NCI-H1105 (cell line): ENCODE measurements at regions not wholly inside any gene's neighbourhood (a gene's known extent, or its start where the extent isn't known, plus 50 kb on each side); places are given as distances from the start of the nearest gene placed in this dataset.

Experiments
- DNase-seq: peaks from one replicate; lab custom pipeline; 2025; lab: John Stamatoyannopoulos, UW

DNA sequence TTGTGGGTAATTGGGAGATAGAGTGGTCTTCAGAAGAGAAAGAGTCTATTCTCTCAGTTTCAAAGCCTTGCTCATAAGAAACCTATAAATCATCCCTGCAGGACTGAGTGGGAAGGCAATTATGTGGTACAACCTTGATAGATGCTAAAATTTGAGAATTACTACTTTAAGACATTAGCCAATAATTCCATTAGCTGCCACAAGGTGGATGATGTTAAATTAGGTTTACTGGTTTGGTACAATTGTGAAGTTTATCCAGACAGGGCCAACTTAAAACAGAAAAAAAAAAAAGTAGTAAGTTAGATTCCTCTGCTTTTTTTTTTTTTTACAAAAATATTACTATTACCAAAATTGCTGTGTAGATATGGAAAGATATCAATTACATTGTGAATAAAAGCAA is 73.2 kb upstream of the AMOT start:
- DNase-seq = no peak

GRCh38 chrX:112910418-112910817 is 69.8 kb upstream of the AMOT start:
- no peak for DNase-seq

DNA sequence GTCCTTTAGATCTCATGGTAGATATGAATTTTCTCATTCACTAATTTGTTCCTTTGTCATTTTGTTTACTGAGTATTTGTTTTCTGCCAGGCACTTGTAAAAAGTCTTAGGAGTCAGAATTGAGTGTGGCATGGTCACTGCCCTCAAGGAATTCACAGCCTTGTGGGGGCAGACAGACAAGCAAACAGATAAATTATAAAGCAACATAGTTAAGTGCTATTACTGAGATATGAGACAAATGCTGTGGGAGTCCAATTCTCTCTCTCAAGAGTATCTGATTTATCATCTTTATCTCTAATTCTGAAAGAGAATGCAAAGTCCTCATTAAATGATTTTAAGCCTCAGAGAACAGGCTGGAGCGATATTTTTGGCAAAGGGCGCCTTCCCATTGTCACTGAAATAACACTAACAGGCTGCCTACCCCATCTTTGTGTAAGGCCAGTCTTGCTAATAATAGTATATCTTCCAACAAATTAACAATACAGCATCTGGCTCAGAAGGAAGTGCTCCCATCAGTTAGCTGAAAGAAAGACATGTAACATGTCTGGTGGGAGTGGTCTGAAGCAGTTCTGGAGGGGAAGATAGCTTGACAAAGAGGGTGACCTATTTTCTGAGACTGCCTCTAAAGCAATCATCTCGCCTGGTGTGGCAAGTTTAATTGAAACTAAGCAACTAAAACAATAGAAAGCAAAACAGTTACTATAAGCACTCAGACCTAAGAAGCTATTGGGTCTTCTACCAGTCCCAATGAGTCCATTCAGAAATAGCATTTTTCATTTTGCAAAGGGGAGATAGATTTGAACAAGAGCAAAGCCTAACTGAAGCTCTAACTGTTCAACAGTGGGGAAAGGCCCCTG is 61.5 kb upstream of the AMOT start:
- DNase-seq = no peak

- DNase-seq = no peak
Measured at GRCh38 chrX:112896051-112896450, 55.4 kb upstream of the AMOT start.
